GM18861 (cell line): ENCODE measurements at regions not wholly inside any gene's neighbourhood (a gene's known extent, or its start where the extent isn't known, plus 50 kb on each side); places are given as distances from the start of the nearest gene placed in this dataset.

Experiments used
- ATAC-seq: cut with Tn5 transposase; IDR thresholded peaks from one replicate; pipeline ENCODE4 v1.9.1; 2021; ENCODE audit not compliant: unreplicated experiment

GRCh38 chr22:48654492-48654891 lies 1173.2 kb downstream of the BRD1 start:
- ATAC-seq, result no peak

GRCh38 chr22:48653929-48654328 lies 1173.7 kb downstream of the BRD1 start:
- ATAC-seq, result no peak

GRCh38 chr22:48653306-48653705 lies 1174.4 kb downstream of the BRD1 start:
- ATAC-seq, result no peak

- ATAC-seq, result no peak
These were observed 1174.9 kb downstream of the BRD1 start for GRCh38 chr22:48652796-48653195.

GRCh38 chr22:48651981-48652538 lies 1175.6 kb downstream of the BRD1 start:
- ATAC-seq, result no peak

- no peak for ATAC-seq
These were observed 1176.4 kb downstream of the BRD1 start for GRCh38 chr22:48651036-48651890.

GRCh38 chr22:48650323-48651035 lies 1177.2 kb downstream of the BRD1 start:
- ATAC-seq, result no peak

- no peak for ATAC-seq
These were observed 1178.2 kb downstream of the BRD1 start for GRCh38 chr22:48649466-48649865.

- ATAC-seq, result no peak
These were observed 1178.6 kb downstream of the BRD1 start for GRCh38 chr22:48649031-48649430.

GRCh38 chr22:48647606-48648515 lies 1179.8 kb downstream of the BRD1 start:
- no peak for ATAC-seq

GRCh38 chr22:48647051-48647450 lies 1180.6 kb downstream of the BRD1 start:
- ATAC-seq, result no peak

GRCh38 chr22:48646216-48646925 lies 1181.3 kb downstream of the BRD1 start:
- ATAC-seq, result no peak

GRCh38 chr22:48645766-48646165 lies 1181.9 kb downstream of the BRD1 start:
- no peak for ATAC-seq

GRCh38 chr22:48644997-48645396 lies 1182.7 kb downstream of the BRD1 start:
- no peak for ATAC-seq

- no peak for ATAC-seq
These were observed 1183.6 kb downstream of the BRD1 start for GRCh38 chr22:48644108-48644507.

GRCh38 chr22:48643066-48643731 lies 1184.5 kb downstream of the BRD1 start:
- ATAC-seq, result no peak

GRCh38 chr22:48642550-48642949 lies 1185.1 kb downstream of the BRD1 start:
- no peak for ATAC-seq

GRCh38 chr22:48641906-48642475 lies 1185.7 kb downstream of the BRD1 start:
- no peak for ATAC-seq
